Colonic mucosa (tissue), 4 donors: ENCODE measurements at regions not wholly inside any gene's neighbourhood (a gene's known extent, or its start where the extent isn't known, plus 50 kb on each side); places are given as distances from the start of the nearest gene placed in this dataset.

Experiments
- DNase-seq: peaks from one replicate; pipeline ENCODE4 v3.0.0-alpha.2; 2020
- H3K27ac ChIP-seq: fragments of 200-600 bp; one replicate; pipeline ENCODE4 v1.8.0; 2021
- H3K27me3 ChIP-seq: fragments of 200-600 bp; one replicate; pipeline ENCODE4 v1.8.0; 2021
- H3K36me3 ChIP-seq: fragments of 200-600 bp; one replicate; pipeline ENCODE4 v1.8.0; 2021
- H3K4me1 ChIP-seq: fragments of 200-600 bp; one replicate; pipeline ENCODE4 v1.8.0; 2021; ENCODE audit warnings: mild to moderate bottlenecking
- H3K4me3 ChIP-seq: fragments of 200-600 bp; one replicate; pipeline ENCODE4 v1.8.0; 2021
- H3K9ac ChIP-seq, 2 donors: one replicate each; pipeline ENCODE4 v1.7.0; 2013; ENCODE audit warnings: control low read depth in 2 of 2, low read depth in 2 of 2, low read length in 2 of 2
- H3K9me3 ChIP-seq: fragments of 200-600 bp; one replicate; pipeline ENCODE4 v1.8.0; 2021
- CTCF ChIP-seq: fragments of 200-600 bp; IDR thresholded peaks from one replicate; pipeline ENCODE4 v1.8.0; 2022; ENCODE audit warnings: antibody characterized with exemption, mild to moderate bottlenecking
- intact Hi-C: fragments of 100-400 bp; cut with DNase I; formaldehyde crosslinking; loops from one replicate; pipeline ENCODE4 v1.14.1; 2022
- donor health status: healthy.
- donor health status: DM: no; HTN: no; CAD: no.
- donor health status: DM: no; HTN: no; CAD: no.

DNA sequence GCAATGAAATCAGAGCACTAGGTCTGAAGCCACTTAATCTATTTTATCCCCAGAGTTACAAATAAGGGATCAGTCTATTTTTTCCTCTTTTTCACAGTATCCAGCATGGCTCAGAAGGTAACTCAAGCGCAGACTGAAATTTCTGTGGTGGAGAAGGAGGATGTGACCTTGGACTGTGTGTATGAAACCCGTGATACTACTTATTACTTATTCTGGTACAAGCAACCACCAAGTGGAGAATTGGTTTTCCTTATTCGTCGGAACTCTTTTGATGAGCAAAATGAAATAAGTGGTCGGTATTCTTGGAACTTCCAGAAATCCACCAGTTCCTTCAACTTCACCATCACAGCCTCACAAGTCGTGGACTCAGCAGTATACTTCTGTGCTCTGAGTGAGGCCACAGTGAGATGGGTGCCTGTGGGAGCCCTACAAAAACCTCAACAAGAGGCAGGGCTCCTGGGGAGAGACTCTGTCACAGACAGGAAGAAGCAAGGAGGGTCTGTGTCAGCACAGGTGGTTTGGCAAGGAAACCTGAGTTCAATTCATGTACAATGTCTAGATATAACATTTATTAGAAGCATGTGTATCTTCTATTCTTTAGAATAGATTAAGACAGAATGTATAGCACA lies 334.3 kb upstream of the OR4E1 start:
- H3K36me3 ChIP-seq, result no peaks in the 10 kb centered on the region
- no peaks in the 10 kb centered on the region for H3K9me3 ChIP-seq
- no peak overlapping the region for H3K9ac ChIP-seq
- TF ChIP-seq CTCF, result no peak
- no peaks in the 10 kb centered on the region for H3K27me3 ChIP-seq
- no peak overlapping the region for H3K4me3 ChIP-seq
- H3K4me1 ChIP-seq, result no peaks in the 10 kb centered on the region
- intact Hi-C loops, result no loop called here
- no peak for DNase-seq
- no peak overlapping the region for H3K27ac ChIP-seq

- Histone ChIP-seq H3K4me1 (no peaks in the 10 kb centered on the region), H3K27ac (no peak overlapping the region), H3K4me3 (no peak overlapping the region), H3K9me3 (no peaks in the 10 kb centered on the region), H3K9ac (no peak overlapping the region), H3K36me3 (no peaks in the 10 kb centered on the region), H3K27me3 (no peaks in the 10 kb centered on the region)
- no peak for TF ChIP-seq CTCF
- no peak for DNase-seq
- intact Hi-C loops, result no loop called here
Measured at GRCh38 chr14:22007363-22007762, 333.7 kb upstream of the OR4E1 start.

DNA sequence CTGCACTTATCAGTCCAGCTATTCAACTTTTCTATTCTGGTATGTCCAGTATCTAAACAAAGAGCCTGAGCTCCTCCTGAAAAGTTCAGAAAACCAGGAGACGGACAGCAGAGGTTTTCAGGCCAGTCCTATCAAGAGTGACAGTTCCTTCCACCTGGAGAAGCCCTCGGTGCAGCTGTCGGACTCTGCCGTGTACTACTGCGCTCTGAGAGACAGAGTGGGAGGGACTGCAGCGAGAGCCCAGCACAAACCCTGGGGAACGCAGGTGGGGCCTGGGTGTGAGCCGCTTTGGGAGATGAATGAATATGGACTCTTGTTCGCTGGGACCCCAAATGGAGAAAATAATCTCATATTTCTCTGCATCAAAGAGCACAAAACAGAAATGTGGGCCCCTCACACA lies 329.8 kb upstream of the OR4E1 start:
- no peak for TF ChIP-seq CTCF
- H3K9ac ChIP-seq, result no peak overlapping the region
- intact Hi-C loops, result no loop called here
- H3K4me1 ChIP-seq, result no peaks in the 10 kb centered on the region
- no peaks in the 10 kb centered on the region for H3K27me3 ChIP-seq
- no peaks in the 10 kb centered on the region for H3K36me3 ChIP-seq
- no peak overlapping the region for H3K27ac ChIP-seq
- DNase-seq, result no peak
- no peaks in the 10 kb centered on the region for H3K9me3 ChIP-seq
- H3K4me3 ChIP-seq, result no peak overlapping the region

DNA sequence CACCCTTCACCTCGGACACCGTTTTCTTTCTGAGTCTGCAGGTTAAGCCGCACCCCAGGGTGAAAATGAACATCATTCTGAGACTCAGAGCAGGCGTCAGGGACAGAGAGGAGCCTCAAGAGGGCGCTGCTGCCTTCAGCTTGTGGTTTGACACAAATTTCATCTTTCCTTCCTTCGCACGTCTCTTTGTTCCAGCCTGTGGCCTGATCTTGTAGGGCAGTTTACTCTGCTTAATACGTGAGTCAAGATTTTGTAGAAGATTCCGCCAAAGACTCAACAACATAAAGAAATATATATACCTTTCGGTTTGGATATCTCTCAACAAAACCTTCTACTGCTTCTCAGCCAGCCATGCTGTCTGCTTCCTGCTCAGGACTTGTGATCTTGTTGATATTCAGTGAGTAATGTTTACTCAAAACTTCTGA lies 329.3 kb upstream of the OR4E1 start:
- H3K4me3 ChIP-seq, result no peak overlapping the region
- H3K27me3 ChIP-seq, result no peaks in the 10 kb centered on the region
- DNase-seq, result no peak
- peak; percentile 19 for TF ChIP-seq CTCF
- H3K27ac ChIP-seq, result no peak overlapping the region
- no peak overlapping the region for H3K9ac ChIP-seq
- no peaks in the 10 kb centered on the region for H3K36me3 ChIP-seq
- intact Hi-C loops, result no loop called here
- H3K9me3 ChIP-seq, result no peaks in the 10 kb centered on the region
- no peaks in the 10 kb centered on the region for H3K4me1 ChIP-seq

DNA sequence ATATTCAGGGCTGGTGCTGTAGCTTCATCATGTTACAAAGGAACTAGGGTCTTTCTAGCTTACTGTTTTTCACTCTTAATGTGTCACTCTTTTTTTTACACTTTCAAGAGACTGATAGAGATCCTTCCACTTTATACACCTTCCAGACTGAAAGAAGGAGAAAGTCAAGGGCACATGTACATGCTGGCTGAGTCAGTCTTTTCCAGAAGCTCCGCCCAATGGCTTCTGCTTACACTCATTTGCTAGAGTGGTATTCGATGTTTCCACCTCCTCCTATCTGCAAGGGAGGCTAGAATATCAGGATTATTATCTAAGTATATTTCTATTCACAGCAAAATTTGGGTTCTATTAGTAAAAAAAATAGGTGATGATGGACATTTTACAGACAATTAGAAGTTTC lies 325.8 kb upstream of the OR4E1 start:
- no peak for DNase-seq
- H3K9me3 ChIP-seq, result no peaks in the 10 kb centered on the region
- no peak for TF ChIP-seq CTCF

More for the DNA sequence above, 325.8 kb upstream of the OR4E1 start:
- intact Hi-C loops, result no loop called here
- Histone ChIP-seq H3K27ac (no peak overlapping the region), H3K4me3 (no peak overlapping the region), H3K4me1 (no peaks in the 10 kb centered on the region), H3K27me3 (no peaks in the 10 kb centered on the region), H3K36me3 (no peaks in the 10 kb centered on the region), H3K9ac (no peak overlapping the region)
